Right lobe of liver (tissue), 6 donors: ENCODE measurements at regions not wholly inside any gene's neighbourhood (a gene's known extent, or its start where the extent isn't known, plus 50 kb on each side); places are given as distances from the start of the nearest gene placed in this dataset.
A peak's percentile ranks its signal among the peaks of the same experiment; 100 is the strongest.

Experiments used
- ATAC-seq, 4 donors: fragments of 200-7000 bp; cut with Tn5 transposase; one replicate each; pipeline ENCODE4 v1.9.1; 2020; ENCODE audit warnings: mild to moderate bottlenecking in 4 of 4, moderate library complexity in 4 of 4
- DNase-seq, 3 donors: peaks; one replicate each; pipeline ENCODE4 v3.0.0-alpha.2; 2020
- H3K27ac ChIP-seq, 3 donors: fragments of 200-600 bp; one replicate each; pipeline ENCODE4 v1.8.0; 2022
- H3K27me3 ChIP-seq, 2 donors: fragments of 200-600 bp; one replicate each; pipeline ENCODE4 v1.8.0; 2022
- H3K36me3 ChIP-seq, 4 donors: fragments of 200-600 bp; sonication (generic) in 1 of 4; one replicate each; pipeline versions ENCODE4 v1.5.1 to v1.8.0; 2017 to 2022; ENCODE audit warnings: control low read depth in 1 of 4
- H3K4me1 ChIP-seq, 4 donors: fragments of 200-600 bp; sonication (generic) in 1 of 4; one replicate each; pipeline versions ENCODE4 v1.5.1 to v1.8.0; 2017 to 2022; ENCODE audit warnings: control low read depth in 1 of 4
- H3K4me3 ChIP-seq, 3 donors: fragments of 200-600 bp; one replicate each; pipeline ENCODE4 v1.8.0; 2022
- H3K9me3 ChIP-seq, 4 donors: fragments of 200-600 bp; sonication (generic) in 1 of 4; one replicate each; pipeline versions ENCODE4 v1.5.1 to v1.8.0; 2017 to 2022; ENCODE audit warnings: control low read depth in 1 of 4
- POLR2A ChIP-seq: fragments of 450-650 bp; IDR thresholded peaks from one replicate; pipeline ENCODE4 v1.6.1; 2017; ENCODE audit warnings: antibody characterized with exemption, mild to moderate bottlenecking
- WGBS: methylation state at CpG from one replicate; pipeline ENCODE4 v1.1.6; 2018; ENCODE audit warnings: low coverage, low lambda C conversion rate; ENCODE audit not compliant: insufficient coverage; ENCODE audit errors: missing lambda C conversion rate; 5-methylcytosine and 5-hydroxymethylcytosine counted together
- intact Hi-C, 2 donors: fragments of 100-400 bp; cut with DNase I; formaldehyde crosslinking; loops; one replicate each; pipeline versions ENCODE4 v1.11.2 to v1.14.1; 2022
- TF ChIP-seq, protein P1 (sequence below), 4 donors: fragments of 200-600 bp in 3 of 4; fragments of 450-650 bp in 1 of 4; IDR thresholded peaks; one replicate each; pipeline versions ENCODE4 v1.5.1 to v1.8.0; 2016 to 2022; ENCODE audit warnings: antibody characterized with exemption in 4 of 4, mild to moderate bottlenecking in 2 of 4
- donor health status: DM: no; HTN: yes; CAD: no.
- donor health status: DM: no; HTN: no; CAD: no.
- donor health status: DM: no; HTN: no; CAD: no.
- donor health status: DM: no; HTN: yes; CAD: no.
- donor health status: DM: no; HTN: yes; CAD: no.

DNA sequence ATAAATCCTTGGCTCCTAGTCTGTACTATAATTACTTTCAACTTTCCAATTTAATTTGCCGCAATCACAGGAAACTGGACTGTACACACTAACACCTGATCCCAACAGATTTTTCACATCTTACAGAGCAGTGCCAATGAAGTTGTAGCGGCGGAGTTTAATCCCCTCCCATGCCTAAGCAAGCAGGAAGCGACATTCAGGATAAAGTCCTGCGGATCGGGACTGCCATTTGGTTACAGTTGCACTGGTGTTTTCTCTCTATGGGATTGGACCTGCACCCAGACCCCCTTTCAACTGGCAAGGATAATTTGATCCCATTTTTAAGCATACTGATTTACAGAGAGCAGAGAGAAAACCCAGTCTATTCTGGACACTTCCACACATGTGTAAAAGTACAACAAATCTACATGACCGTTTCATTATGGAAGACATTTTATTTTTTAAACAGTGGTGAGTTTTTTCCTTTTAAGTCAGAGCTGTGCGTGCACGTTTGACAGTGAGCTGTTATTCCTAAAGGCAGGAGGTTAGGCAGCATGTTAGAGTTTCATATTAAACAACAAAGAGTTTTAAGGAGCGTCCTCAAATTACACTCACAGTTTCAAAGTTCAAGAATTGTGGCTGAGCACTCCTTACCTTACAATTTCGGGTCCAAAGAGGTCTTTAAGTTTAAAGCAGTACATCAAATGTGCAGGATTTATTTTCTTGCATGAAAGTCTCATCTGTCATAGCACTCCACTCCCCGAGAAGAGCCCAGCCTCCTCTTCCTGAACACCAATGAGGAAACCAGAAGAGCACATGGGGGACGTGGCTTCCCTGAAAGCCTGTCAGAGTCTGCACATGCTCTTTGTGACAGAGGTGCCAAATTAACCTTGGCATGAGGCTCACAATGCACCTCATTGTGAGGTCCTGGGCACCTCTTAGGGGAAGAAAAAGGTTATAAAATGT, 141.6 kb upstream of the RFC3 start:
- 9% methylated on average over 13 of the region's 13 CpGs for WGBS
- H3K27ac ChIP-seq: peak overlapping the region; percentile 35 to 73 (median 68)
- no peaks in the 10 kb centered on the region for H3K9me3 ChIP-seq
- no peaks in the 10 kb centered on the region for H3K36me3 ChIP-seq
- H3K27me3 ChIP-seq: no peaks in the 10 kb centered on the region
- peak; percentile 72 to 86 (median 82) for ATAC-seq
- TF ChIP-seq, protein P1, sequence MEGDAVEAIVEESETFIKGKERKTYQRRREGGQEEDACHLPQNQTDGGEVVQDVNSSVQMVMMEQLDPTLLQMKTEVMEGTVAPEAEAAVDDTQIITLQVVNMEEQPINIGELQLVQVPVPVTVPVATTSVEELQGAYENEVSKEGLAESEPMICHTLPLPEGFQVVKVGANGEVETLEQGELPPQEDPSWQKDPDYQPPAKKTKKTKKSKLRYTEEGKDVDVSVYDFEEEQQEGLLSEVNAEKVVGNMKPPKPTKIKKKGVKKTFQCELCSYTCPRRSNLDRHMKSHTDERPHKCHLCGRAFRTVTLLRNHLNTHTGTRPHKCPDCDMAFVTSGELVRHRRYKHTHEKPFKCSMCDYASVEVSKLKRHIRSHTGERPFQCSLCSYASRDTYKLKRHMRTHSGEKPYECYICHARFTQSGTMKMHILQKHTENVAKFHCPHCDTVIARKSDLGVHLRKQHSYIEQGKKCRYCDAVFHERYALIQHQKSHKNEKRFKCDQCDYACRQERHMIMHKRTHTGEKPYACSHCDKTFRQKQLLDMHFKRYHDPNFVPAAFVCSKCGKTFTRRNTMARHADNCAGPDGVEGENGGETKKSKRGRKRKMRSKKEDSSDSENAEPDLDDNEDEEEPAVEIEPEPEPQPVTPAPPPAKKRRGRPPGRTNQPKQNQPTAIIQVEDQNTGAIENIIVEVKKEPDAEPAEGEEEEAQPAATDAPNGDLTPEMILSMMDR (IDR thresholded peaks at IDR 0.05): no peak
- TF ChIP-seq POLR2A: peak; percentile 68
- intact Hi-C loops: no loop called here
- peaks cover 0 to 48% (median 15%) of the 10 kb centered on the region in 4 donors for H3K4me1 ChIP-seq
- H3K4me3 ChIP-seq: peak overlapping the region; percentile 32 to 62 (median 54)
- peak; percentile 50 to 80 (median 74) for DNase-seq

DNA sequence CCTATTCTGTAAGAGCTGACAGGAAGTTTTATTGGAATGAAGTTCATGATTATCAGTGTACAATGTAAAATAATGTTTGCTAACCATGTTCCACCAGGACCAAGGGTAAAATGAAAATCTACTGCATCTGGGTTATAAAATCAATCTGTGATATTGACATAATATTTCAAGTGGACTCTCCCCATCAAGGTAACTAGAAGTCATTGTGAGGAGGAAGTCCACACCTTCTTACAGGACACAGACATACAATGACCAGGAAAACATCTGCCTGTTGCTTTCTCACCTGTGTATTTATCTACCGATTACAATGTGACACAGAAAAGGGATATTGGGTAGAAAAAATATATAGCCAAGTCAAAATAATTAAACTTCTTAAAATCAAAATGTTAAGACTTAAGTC, 140.7 kb upstream of the RFC3 start:
- WGBS: 25% methylated on average over 1 of the region's 1 CpG
- Histone ChIP-seq H3K4me3 (no peak overlapping the region), H3K27ac (peak overlapping the region; percentile 35 to 73 (median 68)), H3K4me1 (peaks cover 0 to 48% (median 15%) of the 10 kb centered on the region in 4 donors), H3K36me3 (no peaks in the 10 kb centered on the region), H3K9me3 (no peaks in the 10 kb centered on the region), H3K27me3 (no peaks in the 10 kb centered on the region)
- ATAC-seq (peak in 1 of 4 donors; percentile 1), DNase-seq (no peak)
- no peak for TF ChIP-seq POLR2A
- TF ChIP-seq, protein P1 (IDR thresholded peaks at IDR 0.05): no peak
- intact Hi-C loops: no loop called here

DNA sequence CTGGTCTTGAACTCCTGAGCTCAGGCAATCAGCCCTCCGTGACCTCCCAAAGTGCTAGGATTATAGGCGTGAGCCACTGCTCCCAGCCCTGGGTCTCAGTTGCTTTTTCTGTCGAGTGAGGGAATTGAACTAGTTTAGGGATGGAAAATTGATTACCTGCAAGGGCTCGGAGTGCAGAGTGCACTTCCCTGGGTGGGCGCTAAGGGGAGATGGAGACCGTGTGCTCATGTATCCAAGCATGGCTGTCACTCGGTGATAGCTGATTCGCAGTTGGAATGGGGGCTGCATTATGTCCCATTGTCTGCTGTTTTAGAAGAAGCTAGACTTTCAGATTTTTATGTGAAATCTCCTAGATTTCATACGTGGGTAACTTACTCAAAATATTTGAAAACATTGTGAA, 139.9 kb upstream of the RFC3 start:
- TF ChIP-seq, protein P1 (IDR thresholded peaks at IDR 0.05): no peak
- no peak for TF ChIP-seq POLR2A
- H3K27ac ChIP-seq: peak overlapping the region in 2 of 3 donors; percentile 73 to 74
- intact Hi-C loops: no loop called here
- H3K27me3 ChIP-seq: no peaks in the 10 kb centered on the region
- H3K9me3 ChIP-seq: no peaks in the 10 kb centered on the region
- H3K4me3 ChIP-seq: no peak overlapping the region
- WGBS: 55% methylated on average over 7 of the region's 9 CpGs
- H3K36me3 ChIP-seq: no peaks in the 10 kb centered on the region
- H3K4me1 ChIP-seq: peaks cover 0 to 48% (median 15%) of the 10 kb centered on the region in 4 donors
- ATAC-seq: no peak
- no peak for DNase-seq

DNA sequence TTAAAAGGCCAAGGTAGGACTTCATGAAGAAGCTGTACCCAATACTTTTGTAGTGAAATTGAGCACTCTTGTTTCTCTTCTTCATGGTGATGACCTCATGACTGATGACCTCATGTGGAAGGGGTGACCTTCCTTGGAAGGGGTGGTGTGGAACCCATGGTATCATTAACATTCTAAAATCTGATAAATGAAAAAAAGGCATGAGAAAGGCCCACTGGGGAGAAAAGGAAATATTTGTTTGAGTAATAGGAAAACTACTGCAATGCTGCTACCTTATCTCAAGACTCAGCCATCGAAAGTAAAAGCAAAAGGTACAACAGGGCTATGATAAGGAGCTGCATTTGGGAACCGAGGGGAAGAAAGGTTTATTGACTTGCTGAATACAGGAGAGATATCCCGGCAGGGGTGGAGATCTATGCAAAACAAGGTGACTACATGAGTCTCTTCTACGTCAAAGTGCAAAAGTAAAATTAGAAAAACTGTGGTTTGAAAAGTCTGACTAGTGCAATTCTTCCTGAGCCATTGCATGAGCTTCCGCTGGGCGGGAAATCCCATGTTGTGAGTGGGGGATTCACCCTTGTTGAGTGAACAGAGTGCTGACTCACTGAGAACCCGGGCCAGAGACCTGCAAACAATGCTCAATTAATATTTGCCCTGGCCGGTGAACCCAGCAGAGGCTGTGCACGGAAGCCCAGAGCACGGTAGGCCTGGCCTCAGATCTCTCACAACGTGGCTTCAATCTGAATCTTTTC, 138.9 kb upstream of the RFC3 start:
- ATAC-seq (peak; percentile 88 to 94 (median 90)), DNase-seq (peak; percentile 90 to 94 (median 92))
- 15% methylated on average over 10 of the region's 11 CpGs for WGBS
- H3K9me3 ChIP-seq: no peaks in the 10 kb centered on the region
- no peaks in the 10 kb centered on the region for H3K27me3 ChIP-seq
- H3K27ac ChIP-seq: peak overlapping the region; percentile 63 to 74 (median 73)
- peak overlapping the region; percentile 16 to 47 (median 37) for H3K4me3 ChIP-seq
- TF ChIP-seq, protein P1 (IDR thresholded peaks at IDR 0.05): no peak
- peak; percentile 58 for TF ChIP-seq POLR2A
- peaks cover 0 to 48% (median 15%) of the 10 kb centered on the region in 4 donors for H3K4me1 ChIP-seq
- H3K36me3 ChIP-seq: no peaks in the 10 kb centered on the region
- intact Hi-C loops: no loop called here
